RWPE1 (cell line): ENCODE measurements at regions not wholly inside any gene's neighbourhood (a gene's known extent, or its start where the extent isn't known, plus 50 kb on each side); places are given as distances from the start of the nearest gene placed in this dataset.
"Not testable (repeated sequence)": the region's sequence is repeated elsewhere in the genome, so short reads cannot be mapped to it uniquely, and the experiment has no call there.

Source experiments
- CTCF ChIA-PET: fragments of 350-600 bp; sonication (Branson Sonifier 250); formaldehyde crosslinking; extraction: SDS; loops from one replicate; lab custom pipeline; 2021; lab: Yijun Ruan, JAX
- POLR2A ChIA-PET: fragments of 400-600 bp; formaldehyde crosslinking; extraction: SDS; loops from one replicate; lab custom pipeline; 2020; ENCODE audit warnings: antibody characterized with exemption; ENCODE audit not compliant: low non-redundant PET; lab: Yijun Ruan, JAX
- DNase-seq: peaks from one replicate; pipeline ENCODE4 v3.0.0; 2012; ENCODE audit warnings: low spot score
- H3K27ac ChIP-seq: fragments of 450-650 bp; 2 replicates; pipeline ENCODE4 v1.5.1; 2017
- TF ChIP-seq, protein P1 (sequence below): fragments of 450-650 bp; conservative IDR thresholded peaks from 2 replicates; pipeline ENCODE4 v1.5.1; 2017; ENCODE audit warnings: low read depth, mild to moderate bottlenecking

DNA sequence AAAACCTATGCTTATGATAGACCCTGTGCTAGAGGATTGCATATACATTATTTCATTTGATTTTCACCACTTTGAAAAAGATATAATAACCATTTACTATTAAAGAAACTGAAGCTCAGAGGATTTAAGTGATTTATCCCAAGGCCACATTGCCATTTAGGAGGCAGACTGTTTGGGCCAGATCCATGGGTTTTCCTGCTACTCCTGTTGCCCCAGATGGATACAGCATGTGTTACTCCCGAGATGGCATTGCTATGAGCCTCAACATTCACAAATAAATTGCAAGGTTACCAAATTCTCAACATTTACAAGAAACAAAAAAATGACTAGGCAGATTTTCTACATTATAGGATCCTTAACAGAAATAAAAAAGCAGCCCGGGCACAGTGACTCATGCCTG, 322.1 kb upstream of the SOX9 start:
- CTCF ChIA-PET, result no interaction called here
- H3K27ac ChIP-seq, result no peak overlapping the region
- TF ChIP-seq, protein P1, sequence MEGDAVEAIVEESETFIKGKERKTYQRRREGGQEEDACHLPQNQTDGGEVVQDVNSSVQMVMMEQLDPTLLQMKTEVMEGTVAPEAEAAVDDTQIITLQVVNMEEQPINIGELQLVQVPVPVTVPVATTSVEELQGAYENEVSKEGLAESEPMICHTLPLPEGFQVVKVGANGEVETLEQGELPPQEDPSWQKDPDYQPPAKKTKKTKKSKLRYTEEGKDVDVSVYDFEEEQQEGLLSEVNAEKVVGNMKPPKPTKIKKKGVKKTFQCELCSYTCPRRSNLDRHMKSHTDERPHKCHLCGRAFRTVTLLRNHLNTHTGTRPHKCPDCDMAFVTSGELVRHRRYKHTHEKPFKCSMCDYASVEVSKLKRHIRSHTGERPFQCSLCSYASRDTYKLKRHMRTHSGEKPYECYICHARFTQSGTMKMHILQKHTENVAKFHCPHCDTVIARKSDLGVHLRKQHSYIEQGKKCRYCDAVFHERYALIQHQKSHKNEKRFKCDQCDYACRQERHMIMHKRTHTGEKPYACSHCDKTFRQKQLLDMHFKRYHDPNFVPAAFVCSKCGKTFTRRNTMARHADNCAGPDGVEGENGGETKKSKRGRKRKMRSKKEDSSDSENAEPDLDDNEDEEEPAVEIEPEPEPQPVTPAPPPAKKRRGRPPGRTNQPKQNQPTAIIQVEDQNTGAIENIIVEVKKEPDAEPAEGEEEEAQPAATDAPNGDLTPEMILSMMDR, result no peak
- POLR2A ChIA-PET, result no interaction called here
- no peak for DNase-seq

DNA sequence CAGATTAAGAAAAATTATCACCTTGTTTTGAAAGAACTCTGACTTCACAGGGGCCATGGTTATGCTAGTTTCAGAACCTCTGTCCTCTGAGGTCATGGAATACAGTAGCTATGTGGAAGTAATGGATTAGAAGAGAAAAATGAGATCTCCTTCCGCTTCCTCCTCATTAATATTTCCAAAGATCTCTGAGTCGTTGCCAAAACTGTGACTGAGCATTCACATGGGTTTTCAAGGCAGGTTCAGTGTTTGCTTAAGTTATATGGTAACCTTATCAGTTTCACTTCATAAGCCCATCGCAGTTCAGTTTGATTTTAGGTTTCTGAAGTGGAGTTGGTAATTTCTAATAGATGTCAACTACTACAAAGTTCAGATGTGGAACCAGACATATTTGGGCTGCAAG, 321.2 kb upstream of the SOX9 start:
- CTCF ChIA-PET, result interaction anchor here (0.6 kb wide), 1 partner anchor 695 kb away, joined by 3 read pairs; no protein-coding TSS in a partner anchor
- TF ChIP-seq, protein P1, result no peak
- H3K27ac ChIP-seq, result no peak overlapping the region
- DNase-seq, result no peak
- POLR2A ChIA-PET, result no interaction called here

DNA sequence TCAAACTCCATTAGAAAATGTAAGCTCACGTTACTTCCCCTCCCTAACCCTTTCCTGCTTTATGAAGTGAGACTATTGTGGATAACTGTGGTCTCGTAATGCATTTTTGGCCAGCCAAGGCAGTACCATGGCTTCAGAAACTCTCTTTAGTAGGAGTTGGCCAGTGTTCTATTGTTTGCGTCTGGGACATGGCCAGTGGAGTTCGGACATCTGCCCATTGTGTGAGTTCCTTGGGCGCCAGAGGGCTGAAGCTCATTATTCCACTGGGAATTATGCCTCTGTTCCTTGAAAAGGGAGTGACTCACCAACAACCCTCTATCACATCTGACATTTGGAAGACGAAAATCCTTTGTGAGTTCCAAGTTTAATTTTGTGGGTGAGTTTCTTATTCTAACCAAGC, 319.5 kb upstream of the SOX9 start:
- CTCF ChIA-PET, result interaction anchor here (0.7 kb wide), 1 partner anchor 371 kb away, joined by 4 read pairs; no protein-coding TSS in a partner anchor
- POLR2A ChIA-PET, result no interaction called here
- TF ChIP-seq, protein P1, result no peak

DNA sequence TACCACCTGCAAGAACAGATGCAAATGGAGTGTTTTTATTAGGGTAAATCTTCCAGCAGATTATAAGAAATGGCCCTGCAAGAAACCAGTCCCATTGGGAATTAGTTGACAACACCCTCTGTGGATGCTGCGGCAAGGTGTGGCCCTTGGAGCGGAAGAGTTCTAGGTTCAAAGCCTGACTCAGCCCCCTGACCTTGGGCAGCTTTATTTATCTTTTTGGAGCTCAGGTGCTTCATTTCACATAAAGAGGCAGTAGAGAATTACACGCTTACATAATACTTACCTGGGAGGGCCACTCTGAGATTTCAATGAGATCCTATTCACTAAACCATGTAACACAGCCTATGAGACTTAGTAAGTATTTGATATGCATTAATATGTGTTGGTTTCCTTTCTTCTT, 318.2 kb upstream of the SOX9 start:
- CTCF ChIA-PET, result interaction anchor here (0.6 kb wide), 1 partner anchor 22 kb away, joined by 7 read pairs; no protein-coding TSS in a partner anchor
- TF ChIP-seq, protein P1, result no peak
- DNase-seq, result no peak
- H3K27ac ChIP-seq, result no peak overlapping the region
- POLR2A ChIA-PET, result no interaction called here

More for the DNA sequence above, 319.5 kb upstream of the SOX9 start:
- H3K27ac ChIP-seq, result no peak overlapping the region
- no peak for DNase-seq

DNA sequence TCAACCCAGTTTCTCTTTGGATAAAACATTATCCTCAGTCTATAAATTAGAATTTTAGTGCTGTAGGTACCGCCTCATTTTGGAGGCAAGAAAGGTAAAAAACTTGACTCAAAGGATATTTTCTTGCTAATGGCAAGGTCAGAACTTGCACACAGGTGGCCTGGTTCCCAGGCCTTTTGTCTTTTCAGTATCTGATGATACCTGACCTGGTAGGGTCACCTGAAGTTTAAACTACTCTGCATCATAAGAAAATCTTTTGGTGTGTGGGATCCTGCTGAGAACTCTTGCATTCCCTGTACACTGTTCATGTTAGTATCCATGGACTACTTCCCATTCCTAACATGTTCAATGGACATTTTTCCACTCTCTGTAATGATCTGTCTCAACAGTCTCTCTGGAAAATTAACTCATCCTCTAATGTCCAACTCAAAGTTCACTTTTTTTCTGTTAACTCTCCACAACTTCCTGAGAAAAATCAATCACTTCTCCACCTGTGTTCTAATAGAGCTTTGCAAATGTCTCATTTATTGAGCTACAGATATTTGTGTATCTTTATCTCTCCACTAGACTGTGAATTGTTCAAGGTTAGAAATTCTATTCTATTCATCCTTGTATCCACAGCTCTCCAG, 317.1 kb upstream of the SOX9 start:
- no peak for DNase-seq
- ChIA-PET CTCF (no interaction called here), POLR2A (no interaction called here)

DNA sequence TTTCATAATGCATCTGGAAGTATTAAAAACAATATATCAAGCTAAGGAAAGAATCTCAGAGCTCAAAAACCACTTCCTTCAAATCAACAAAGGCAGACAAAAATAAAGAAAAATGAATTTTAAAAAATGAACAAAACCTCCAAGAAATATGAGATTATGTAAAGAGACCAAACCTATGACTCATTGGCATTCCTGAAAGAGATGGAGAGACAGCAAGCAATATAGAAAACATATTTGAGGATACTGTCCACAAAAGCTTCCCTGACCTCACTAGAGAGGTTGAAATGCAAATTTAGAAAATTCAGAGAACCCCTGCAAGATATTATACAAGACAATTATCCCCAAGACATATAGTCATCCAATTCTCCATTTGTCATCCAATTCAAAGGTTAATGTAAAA, 311.3 kb upstream of the SOX9 start:
- TF ChIP-seq, protein P1, result no peak
- no peak for DNase-seq
- CTCF ChIA-PET, result no interaction called here
- H3K27ac ChIP-seq, result no peak overlapping the region
- POLR2A ChIA-PET, result no interaction called here

More for the DNA sequence above, 317.1 kb upstream of the SOX9 start:
- TF ChIP-seq, protein P1, result no peak
- H3K27ac ChIP-seq, result no peak overlapping the region

DNA sequence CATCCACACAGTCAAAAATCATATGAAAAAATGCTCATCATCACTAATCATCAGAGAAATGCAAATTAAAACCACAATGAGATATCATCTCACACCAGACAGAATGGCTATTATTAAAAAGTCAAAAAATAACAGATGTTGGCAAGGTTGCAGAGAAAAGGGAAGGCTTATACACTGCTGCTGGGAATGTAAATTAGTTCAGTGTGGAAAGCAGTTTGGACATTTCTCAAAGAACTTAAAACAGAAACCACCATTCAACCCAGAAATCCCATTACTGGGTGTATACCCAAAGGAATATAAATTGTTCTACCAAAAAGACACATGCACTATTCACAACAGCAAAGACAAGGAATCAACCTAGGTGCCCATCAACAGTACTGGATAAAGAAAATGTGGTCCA, 307.0 kb upstream of the SOX9 start:
- DNase-seq, CTCF ChIA-PET, POLR2A ChIA-PET, H3K27ac ChIP-seq: not testable (repeated sequence)
